Gastrocnemius medialis (tissue), 4 donors: ENCODE measurements at regions not wholly inside any gene's neighbourhood (a gene's known extent, or its start where the extent isn't known, plus 50 kb on each side); places are given as distances from the start of the nearest gene placed in this dataset.
"Not testable (repeated sequence)": the region's sequence is repeated elsewhere in the genome, so short reads cannot be mapped to it uniquely, and the experiment has no call there.

Experiments used
- ATAC-seq, 2 donors: fragments of 150-250 bp; one replicate each; pipeline ENCODE4 v1.9.1; 2016
- DNase-seq, 2 donors: peaks; one replicate each; pipeline ENCODE4 v3.0.0-alpha.2; 2019
- H3K27ac ChIP-seq, 4 donors: fragments of 200-600 bp; sonication (generic); 1 replicate in 1 of 4; 2 replicates in 3 of 4; pipeline ENCODE4 v1.5.1; 2016 to 2018; ENCODE audit warnings: mild to moderate bottlenecking in 2 of 4, moderate library complexity in 1 of 4
- H3K27me3 ChIP-seq, 3 donors: fragments of 200-600 bp; sonication (generic) in 2 of 3; 1 replicate in 1 of 3; 2 replicates in 2 of 3; pipeline versions ENCODE4 v1.5.1 to v1.6.0; 2016 to 2019; ENCODE audit warnings: mild to moderate bottlenecking in 1 of 3, moderate library complexity in 1 of 3
- H3K36me3 ChIP-seq, 2 donors: fragments of 200-600 bp; sonication (generic) in 1 of 2; one replicate each; pipeline ENCODE4 v1.5.1; 2017 to 2018
- H3K4me1 ChIP-seq, 2 donors: fragments of 200-600 bp; sonication (generic) in 1 of 2; one replicate each; pipeline ENCODE4 v1.5.1; 2016 to 2017; ENCODE audit warnings: mild to moderate bottlenecking in 2 of 2
- H3K4me3 ChIP-seq, 4 donors: fragments of 200-600 bp; sonication (generic) in 3 of 4; 1 replicate in 1 of 4; 2 replicates in 3 of 4; pipeline ENCODE4 v1.5.1; 2016 to 2019; ENCODE audit warnings: mild to moderate bottlenecking in 2 of 4
- H3K9me3 ChIP-seq, 3 donors: fragments of 200-600 bp; sonication (generic) in 2 of 3; 1 replicate in 1 of 3; 2 replicates in 2 of 3; pipeline ENCODE4 v1.5.1; 2016 to 2019
- in situ Hi-C, 4 donors: fragments of 200-750 bp; cut with MboI; loops; one replicate each; pipeline versions ENCODE4 v1.15.0 to v1.8.0; 2017; ENCODE audit warnings: low sequenced_read_pairs in 4 of 4
- intact Hi-C: fragments of 100-400 bp; cut with DNase I; formaldehyde crosslinking; loops from one replicate; pipeline ENCODE4 v1.15.1; 2023; ENCODE audit warnings: low total_unique reads

DNA sequence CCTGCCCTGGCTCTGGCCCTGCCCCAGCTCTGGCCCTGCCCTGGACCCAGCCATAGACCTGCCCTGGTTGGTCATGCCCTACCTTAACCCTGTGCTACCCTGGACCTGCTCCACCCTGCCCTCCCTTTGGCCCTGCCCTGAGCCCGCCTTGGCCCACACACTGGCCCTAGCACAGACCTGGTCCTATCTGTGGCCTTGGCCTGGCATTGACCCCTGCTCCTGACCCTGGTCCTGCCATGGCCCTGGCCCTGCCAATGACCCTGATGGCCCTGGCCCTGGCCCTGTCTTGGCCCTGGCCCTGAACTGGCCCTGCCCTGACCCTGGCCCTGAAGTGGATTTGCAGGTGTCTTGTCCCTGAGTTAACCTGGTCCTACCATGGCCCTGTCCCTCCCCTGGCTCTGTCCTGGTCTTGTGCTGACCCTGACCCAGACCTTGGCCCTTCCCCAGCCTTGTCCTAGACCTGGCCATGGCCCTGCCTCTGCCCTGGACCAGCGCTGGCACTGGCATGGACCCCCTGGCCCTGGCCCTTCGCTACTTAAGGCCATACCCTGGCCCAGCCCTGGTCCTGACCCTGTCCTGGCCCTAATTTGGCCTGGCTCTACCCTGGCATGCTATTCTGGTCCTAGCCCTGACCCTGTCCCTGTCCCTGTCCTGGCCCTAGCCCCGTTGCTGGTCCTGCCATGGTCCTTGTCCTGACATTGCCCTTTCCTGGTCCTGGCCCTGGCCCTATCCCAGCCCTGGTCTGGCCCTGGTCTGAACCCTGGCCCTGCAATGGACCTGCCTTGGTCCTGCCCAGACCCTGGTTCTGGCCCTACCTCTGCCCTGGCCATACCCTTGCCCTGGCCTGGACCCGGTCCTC, 253.7 kb downstream of the TP53TG3F start:
- H3K27me3 ChIP-seq, H3K36me3 ChIP-seq, DNase-seq, in situ Hi-C loops, H3K27ac ChIP-seq, intact Hi-C loops, H3K4me3 ChIP-seq, H3K4me1 ChIP-seq, ATAC-seq, H3K9me3 ChIP-seq: not testable (repeated sequence)

- in situ Hi-C loops, DNase-seq, intact Hi-C loops: not testable (repeated sequence)
Observed at GRCh38 chr16:33713710-33714538, 254.5 kb downstream of the TP53TG3F start.

DNA sequence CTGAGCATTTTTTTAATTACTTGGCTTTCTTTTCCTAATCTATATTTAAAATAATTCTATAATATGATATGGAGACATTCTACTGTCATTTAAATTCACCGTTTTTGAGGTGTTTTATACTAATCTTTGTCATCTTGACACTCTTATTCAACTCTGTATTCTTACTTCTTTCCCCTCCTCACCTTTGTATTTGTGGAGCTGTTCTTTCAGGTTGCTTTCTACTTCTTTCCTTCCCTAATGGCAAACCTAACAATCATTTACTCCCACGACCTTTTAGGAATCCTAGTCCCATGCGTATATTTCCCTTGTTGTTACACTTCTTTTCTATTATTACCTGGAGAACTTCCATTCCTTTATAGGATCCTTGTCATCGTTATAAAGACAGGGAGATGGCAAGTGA, 271.8 kb downstream of the TP53TG3F start:
- H3K27ac ChIP-seq, intact Hi-C loops, in situ Hi-C loops, H3K9me3 ChIP-seq, ATAC-seq, H3K4me1 ChIP-seq, H3K27me3 ChIP-seq, DNase-seq, H3K4me3 ChIP-seq, H3K36me3 ChIP-seq: not testable (repeated sequence)

More at GRCh38 chr16:33713710-33714538, 254.5 kb downstream of the TP53TG3F start:
- ATAC-seq, H3K27ac ChIP-seq, H3K4me3 ChIP-seq, H3K4me1 ChIP-seq, H3K36me3 ChIP-seq, H3K9me3 ChIP-seq, H3K27me3 ChIP-seq: not testable (repeated sequence)

DNA sequence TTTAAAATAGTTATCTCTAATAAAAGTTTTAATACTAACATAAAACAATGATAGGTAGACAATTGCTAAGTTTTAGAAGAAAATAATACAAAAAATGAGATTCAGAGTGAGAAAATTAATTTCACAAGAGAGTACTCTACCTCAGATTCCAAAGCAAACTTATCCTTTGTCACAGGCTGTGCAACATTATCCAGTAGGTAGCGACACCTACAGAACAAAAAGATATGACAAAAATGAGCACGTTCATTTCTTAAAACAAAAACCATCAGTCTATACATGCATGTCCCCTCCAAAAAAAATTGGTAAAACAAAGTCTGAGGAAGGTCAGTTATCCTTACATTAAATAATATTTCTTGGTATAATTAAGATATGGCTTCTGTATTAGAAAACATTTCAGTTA, 275.2 kb downstream of the TP53TG3F start:
- H3K9me3 ChIP-seq, intact Hi-C loops, H3K27ac ChIP-seq, H3K4me1 ChIP-seq, ATAC-seq, DNase-seq, in situ Hi-C loops, H3K4me3 ChIP-seq, H3K36me3 ChIP-seq, H3K27me3 ChIP-seq: not testable (repeated sequence)

GRCh38 chr16:33766869-33767765, 307.7 kb downstream of the TP53TG3F start:
- H3K4me3 ChIP-seq, intact Hi-C loops, H3K36me3 ChIP-seq, H3K27ac ChIP-seq, H3K27me3 ChIP-seq, DNase-seq, ATAC-seq, H3K9me3 ChIP-seq, in situ Hi-C loops, H3K4me1 ChIP-seq: not testable (repeated sequence)

DNA sequence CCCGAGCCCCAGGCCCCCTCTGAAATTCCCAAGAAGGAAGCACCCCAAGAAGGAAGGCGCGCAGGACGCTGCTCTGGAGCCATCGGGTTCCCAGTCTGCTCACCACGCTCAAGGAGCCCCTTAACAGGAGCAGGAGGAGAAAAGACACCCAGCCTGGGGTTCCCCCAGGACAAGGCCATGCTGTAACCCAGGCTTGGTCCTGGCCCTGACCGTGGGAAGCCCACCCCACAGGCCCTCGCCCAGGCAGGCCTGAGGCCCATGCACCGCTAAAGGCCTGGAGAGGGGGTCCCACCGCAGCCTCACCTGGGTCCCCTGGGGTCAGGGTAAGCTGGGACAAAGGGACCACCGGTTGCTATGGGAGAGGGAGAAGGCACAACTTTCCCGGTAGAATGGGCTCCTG, 309.3 kb downstream of the TP53TG3F start:
- H3K4me1 ChIP-seq, H3K4me3 ChIP-seq, in situ Hi-C loops, intact Hi-C loops, ATAC-seq, H3K9me3 ChIP-seq, H3K27me3 ChIP-seq, H3K27ac ChIP-seq, DNase-seq, H3K36me3 ChIP-seq: not testable (repeated sequence)

GRCh38 chr16:33769180-33769846, 309.9 kb downstream of the TP53TG3F start:
- intact Hi-C loops, ATAC-seq, H3K9me3 ChIP-seq, H3K4me1 ChIP-seq, H3K36me3 ChIP-seq, H3K4me3 ChIP-seq, H3K27ac ChIP-seq, H3K27me3 ChIP-seq, DNase-seq, in situ Hi-C loops: not testable (repeated sequence)

GRCh38 chr16:33770478-33770877, 311.1 kb downstream of the TP53TG3F start:
- H3K9me3 ChIP-seq, DNase-seq, H3K4me1 ChIP-seq, ATAC-seq, H3K4me3 ChIP-seq, H3K27me3 ChIP-seq, in situ Hi-C loops, H3K36me3 ChIP-seq, H3K27ac ChIP-seq, intact Hi-C loops: not testable (repeated sequence)

DNA sequence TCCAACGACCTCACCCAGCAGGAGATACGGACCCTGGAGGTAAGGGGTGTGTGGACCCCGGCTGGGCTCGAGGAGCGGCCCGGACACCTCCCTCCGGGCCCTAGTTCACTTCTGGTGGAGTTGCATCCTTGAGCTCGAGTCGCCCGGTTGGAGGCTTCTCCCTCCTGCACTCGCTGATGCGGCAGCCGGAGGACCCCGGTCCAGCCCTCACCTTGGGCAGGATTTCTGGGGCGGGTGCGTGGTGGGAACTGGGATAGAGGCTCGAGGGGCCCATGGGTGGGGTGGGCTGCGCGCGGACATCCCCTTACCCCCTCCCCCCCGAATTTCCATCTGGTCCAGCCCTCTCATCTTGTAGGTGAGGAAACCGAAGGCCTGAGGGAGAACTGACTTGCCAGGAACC, 311.8 kb downstream of the TP53TG3F start:
- ATAC-seq, DNase-seq, in situ Hi-C loops, intact Hi-C loops, H3K27ac ChIP-seq, H3K4me1 ChIP-seq, H3K4me3 ChIP-seq, H3K27me3 ChIP-seq, H3K36me3 ChIP-seq, H3K9me3 ChIP-seq: not testable (repeated sequence)

DNA sequence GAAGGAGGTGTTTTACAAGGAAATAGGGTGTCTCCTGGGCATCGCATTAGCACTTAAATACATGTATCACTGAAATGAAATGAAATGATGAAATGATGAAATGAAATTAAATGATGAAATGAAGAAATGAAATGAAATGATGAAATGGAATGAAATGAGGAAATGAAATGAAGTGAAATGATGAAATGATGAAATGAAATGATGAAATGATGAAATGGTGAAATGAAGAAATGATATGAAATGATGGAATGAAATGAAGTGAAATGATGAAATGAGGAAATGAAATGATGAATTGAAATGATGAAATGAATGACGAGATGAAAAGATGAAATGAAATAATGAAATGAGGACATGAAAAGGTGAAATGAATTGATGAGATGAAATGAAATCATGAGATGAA, 314.6 kb downstream of the TP53TG3F start:
- H3K27me3 ChIP-seq, H3K4me1 ChIP-seq, H3K9me3 ChIP-seq, intact Hi-C loops, H3K27ac ChIP-seq, in situ Hi-C loops, ATAC-seq, H3K4me3 ChIP-seq, DNase-seq, H3K36me3 ChIP-seq: not testable (repeated sequence)

GRCh38 chr16:33774724-33775123, 315.3 kb downstream of the TP53TG3F start:
- H3K9me3 ChIP-seq, intact Hi-C loops: not testable (repeated sequence)

More at GRCh38 chr16:33774724-33775123, 315.3 kb downstream of the TP53TG3F start:
- DNase-seq, in situ Hi-C loops, H3K4me1 ChIP-seq, H3K27me3 ChIP-seq, H3K4me3 ChIP-seq, H3K36me3 ChIP-seq, H3K27ac ChIP-seq, ATAC-seq: not testable (repeated sequence)
